UCSD-AML1 (cell line): ENCODE measurements at regions not wholly inside any gene's neighbourhood (a gene's known extent, or its start where the extent isn't known, plus 50 kb on each side); places are given as distances from the start of the nearest gene placed in this dataset.

Experiments
- DNase-seq: peaks from one replicate; lab custom pipeline; 2025; ENCODE audit not compliant: unreplicated experiment; lab: John Stamatoyannopoulos, UW

DNA sequence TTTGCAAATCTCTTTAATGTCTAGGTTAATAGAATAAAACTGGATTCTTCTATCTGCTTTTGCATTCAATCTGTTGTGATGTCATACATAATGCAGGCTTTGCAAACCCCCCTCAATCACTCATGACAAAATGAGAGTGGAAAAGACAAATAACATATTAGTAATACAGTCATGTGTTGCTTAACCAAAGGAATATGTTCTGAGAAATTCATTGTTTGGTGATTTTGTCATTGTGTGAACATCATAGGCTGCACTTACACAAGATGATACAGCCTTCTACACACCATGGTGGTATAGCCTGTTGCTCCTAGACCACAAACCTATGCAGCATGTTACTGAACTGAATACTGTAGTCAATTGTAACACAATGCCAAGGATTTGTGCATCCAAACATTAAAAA, 87.3 kb upstream of the SEC61G start:
- no peak for DNase-seq

- no peak for DNase-seq
These were observed 88.9 kb upstream of the SEC61G start for GRCh38 chr7:54847921-54848320.

DNA sequence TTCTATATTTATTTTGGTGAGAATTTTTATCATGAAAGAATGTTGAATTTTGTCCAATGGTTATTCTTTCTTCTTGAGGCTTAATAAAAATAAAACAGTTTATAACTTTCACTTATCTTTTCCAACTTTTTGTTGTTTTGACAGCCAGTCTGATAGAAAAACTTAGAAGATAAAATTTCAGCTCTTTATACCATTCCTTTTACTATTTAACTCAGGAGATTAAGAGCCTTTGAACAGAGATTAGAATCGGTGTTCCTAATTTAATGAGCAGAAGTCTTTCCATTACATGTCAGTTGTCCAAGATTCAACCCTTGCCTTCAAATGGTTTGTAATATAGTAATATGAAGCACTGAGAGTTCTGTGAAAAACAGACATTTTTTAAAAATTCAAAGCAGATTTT, 97.8 kb upstream of the SEC61G start:
- DNase-seq: no peak

DNA sequence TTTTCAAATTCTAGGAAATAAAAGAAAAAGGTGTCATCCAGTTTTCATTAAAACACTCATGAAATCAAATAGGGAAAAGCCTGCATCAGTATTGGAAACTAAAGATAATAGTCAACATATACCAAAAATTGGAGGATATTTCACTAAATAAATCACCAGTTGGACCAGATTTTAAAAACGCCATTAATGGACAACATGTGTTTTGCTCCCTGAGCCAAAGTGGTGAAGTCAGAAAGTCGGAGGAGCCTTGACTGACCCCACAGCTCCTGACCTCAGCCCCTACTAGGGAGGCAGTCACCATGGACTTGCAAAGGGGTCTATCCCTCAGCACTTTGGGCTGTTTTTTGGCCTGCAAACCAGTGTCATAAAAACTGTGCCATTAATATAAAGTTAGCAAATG, 98.3 kb upstream of the SEC61G start:
- DNase-seq: no peak

DNA sequence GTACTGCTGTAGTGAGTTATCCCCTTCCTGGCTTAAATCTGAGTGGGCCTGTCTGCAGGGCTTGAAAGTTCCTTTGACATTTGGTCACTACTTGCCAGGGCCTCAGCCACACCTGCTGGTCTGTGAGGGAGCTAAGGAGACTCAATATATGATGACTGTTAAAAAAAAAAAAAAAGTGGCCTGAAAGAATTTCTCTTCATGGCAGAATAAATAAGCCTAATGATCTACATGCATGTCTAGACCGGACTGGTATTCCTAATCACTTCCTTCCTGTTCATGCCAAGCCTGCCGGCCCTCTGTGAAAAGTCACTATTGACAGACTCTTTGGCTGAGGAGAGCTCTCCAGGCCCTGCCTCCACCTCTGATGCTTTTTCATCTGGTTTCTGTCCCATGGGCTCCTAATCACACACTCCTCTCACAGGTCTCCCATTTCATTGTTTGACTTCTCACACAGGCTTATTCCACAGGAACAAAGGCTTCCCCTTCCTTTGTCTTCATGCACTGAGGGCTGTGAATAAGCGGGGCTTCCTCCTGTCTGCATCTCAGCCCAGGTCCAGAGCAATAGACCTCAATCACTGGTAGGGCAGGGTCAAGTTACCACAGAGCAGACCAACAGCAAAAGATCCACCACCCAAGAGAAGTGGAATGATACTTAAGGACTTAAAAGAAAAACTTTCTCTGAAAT, 99.1 kb upstream of the SEC61G start:
- no peak for DNase-seq

GRCh38 chr7:54859066-54859465, 100.1 kb upstream of the SEC61G start:
- no peak for DNase-seq

- no peak for DNase-seq
These were observed 100.5 kb upstream of the SEC61G start for GRCh38 chr7:54859545-54859944.

- no peak for DNase-seq
These were observed 101.2 kb upstream of the SEC61G start for GRCh38 chr7:54860003-54860775.

- no peak for DNase-seq
These were observed 101.8 kb upstream of the SEC61G start for GRCh38 chr7:54860843-54861242.

DNA sequence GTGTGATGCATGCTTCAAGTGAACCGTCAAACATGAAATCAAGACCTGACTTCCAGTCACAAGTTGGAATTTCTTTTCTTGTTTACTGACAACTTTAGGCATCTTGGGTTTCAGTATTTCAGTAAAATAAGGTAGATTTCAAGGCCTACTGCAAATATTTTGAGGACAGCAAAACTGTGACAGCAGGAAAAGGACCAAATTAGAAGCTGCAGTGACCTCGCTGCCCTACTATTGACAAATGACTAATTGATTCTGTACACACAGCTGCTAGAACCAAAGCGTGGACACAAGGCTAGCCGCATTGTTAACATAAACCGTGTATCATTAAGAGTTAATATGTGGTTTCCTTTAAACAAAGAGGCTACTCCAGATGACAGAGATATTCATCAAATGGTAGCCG, 105.7 kb upstream of the SEC61G start:
- no peak for DNase-seq

DNA sequence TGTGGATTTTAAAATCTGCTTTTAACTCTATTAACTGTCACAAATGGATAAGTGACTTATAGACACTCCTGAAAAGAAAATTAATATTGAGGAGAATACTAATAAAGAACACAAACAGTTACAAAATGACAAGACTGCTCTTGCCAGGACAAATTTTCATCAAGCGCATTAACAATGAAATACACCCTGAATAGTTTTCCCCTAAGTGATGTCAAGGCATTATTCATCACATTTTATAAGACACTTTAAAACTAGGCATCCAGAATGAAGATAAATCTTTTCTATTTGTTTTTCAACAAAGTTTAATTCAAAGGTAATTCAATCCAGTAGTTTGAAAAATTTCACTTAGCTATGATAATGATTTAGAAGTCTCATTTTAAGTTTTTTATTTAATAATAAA, 110.5 kb upstream of the SEC61G start:
- no peak for DNase-seq

DNA sequence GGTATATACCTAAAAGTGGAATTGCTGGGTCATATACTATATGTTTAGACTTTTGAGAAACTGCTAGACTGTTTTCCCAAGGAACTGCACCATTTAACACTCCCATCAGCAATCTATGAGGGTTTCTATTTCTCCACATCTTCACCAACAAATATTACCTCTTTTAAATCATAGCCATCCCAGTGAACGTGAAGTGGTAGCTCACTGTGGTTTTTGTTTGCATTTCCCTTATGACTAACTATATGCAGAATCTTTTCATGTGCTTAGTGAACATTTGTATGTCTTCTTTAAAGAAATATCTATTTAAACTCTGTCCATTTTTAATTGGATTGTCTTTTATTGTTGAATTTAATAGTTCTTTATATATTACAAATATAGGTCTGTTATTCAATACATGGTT, 115.8 kb upstream of the SEC61G start:
- no peak for DNase-seq

DNA sequence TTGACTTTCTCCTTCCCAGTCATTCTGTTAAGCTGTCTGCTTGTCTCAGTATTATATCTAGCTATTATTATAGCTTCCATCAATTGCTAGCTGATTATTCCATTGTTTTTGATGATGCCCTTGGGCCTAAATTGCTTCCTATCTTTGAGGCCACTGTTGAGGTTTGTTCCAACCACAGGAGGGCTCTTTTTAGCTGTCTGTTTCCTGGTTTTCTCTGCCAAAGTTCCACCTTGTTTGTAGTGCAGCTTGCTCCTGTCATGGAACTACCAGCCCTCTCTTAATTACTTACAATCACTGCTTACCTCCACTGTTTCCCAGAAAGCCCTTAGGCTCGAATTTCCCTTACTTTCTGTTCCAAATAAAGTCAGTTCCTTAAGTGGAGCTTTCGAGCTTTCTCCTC, 118.7 kb upstream of the SEC61G start:
- DNase-seq: no peak

- no peak for DNase-seq
These were observed 119.3 kb upstream of the SEC61G start for GRCh38 chr7:54878339-54878738.

DNA sequence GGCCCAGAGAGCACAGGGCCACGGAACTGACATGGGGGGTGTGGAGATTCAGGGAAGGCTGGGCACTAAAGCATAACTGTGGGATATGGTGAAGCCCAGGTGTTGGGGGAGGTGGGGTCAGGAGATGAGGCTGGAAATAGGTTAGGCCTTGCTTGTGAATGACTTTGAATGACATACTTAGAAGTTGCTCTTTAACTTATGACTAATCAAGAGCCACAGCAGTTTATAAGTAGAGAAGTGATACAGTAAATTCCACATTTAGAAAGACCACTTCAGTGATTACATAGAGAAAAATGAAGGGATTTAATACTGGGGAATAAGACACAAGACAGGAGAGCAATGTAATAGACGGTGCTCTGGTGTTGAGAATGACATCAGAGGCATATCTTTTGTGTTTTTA, 120.8 kb upstream of the SEC61G start:
- DNase-seq: no peak

DNA sequence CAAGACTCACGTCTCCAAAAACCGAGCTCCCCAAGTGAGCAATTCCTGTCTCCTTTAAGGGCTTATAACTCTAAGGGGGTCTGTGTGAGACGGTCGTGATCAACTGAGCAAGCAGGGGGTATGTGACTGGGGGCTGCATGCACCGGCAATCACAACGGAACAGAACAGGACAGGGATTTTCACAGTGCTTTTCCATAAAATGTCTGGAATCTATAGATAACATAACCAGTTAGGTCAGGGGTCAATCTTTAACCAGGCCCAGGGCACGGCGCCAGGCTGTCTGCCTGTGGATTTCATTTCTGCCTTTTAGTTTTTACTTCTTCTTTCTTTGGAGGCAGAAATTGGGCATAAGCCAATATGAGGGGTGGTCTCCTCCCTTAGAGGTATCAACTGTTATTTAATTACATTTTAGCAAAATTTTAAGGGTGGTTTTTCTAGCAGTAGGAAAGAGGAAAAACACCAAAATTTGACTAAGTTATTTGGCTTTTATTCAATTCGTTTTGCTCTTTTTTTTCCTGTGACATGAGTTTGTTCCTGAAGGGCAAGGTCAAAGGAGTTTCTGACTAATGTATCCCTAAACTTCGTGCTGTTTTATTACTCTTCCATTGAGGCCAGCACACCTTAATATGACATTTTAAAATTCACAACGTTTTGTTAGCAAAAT, 121.4 kb upstream of the SEC61G start:
- no peak for DNase-seq

DNA sequence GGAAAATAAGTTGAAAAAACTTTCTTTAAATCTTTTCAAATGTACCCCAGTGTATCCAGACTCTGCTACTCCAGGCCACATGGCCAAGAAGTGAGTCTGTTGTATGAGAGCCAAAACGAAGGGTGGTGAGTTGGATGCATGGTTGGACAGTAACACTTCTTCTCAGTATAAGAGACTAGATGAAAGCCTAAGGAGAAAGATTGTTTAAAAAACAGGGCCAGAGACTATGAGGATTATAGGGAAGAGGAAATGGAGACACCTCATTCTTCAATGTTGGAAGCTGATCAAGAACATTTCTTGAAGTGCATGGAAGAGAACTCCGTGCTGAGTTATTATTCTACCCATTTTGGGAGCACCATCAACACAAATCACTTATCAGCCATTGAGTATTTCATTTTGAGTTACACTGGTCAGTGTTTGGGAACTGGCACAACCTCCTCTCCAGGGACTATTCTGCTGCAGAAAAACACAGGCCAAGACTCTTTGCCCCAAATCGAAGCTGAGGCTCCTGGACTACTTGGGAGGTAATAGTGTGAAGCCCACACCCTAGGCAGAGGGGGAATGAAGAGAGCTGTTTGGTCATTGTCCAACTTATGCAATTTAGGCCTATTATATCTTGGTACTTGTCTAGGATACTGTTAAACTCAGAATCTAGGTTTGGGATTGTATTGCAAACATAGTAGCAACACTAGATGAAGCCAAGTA, 123.0 kb upstream of the SEC61G start:
- DNase-seq: no peak

DNA sequence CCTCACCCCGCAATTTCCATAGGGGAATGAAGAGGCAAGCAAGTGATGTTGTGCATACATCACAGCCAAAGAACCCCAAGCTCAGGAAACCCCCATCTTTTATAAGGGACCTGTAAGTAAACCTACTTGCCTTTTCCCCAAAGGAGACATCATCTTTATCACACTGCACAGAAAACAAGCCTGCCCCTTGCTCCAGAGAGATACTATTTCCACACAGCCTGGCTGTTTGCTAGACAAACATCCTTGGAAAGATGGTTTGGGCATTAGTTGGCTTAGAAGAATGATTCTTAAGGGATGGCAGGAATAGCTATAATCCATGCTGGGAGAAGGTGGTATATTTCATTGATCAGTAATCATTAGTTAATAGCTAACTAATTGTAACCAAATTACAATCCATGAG, 123.7 kb upstream of the SEC61G start:
- DNase-seq: no peak

DNA sequence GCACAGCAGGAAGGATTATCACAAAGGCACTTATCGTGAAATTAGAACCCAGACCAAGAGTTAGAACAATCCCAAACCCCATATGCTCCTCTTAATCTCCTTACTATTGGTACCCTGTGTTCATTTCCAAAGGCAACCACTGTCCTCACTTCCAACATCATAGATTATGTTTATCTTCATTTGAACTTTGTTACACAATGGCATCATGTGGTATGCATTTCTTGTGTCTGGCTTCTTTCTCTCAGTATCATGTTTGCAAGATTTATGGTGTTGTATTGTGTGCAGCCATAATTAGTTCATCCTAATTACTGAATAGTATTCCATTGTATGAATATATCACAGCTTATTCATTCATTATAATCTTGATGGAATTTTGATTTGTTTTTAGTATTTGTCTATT, 124.6 kb upstream of the SEC61G start:
- DNase-seq: no peak

- DNase-seq: no peak
These were observed 126.3 kb upstream of the SEC61G start for GRCh38 chr7:54885285-54885684.

DNA sequence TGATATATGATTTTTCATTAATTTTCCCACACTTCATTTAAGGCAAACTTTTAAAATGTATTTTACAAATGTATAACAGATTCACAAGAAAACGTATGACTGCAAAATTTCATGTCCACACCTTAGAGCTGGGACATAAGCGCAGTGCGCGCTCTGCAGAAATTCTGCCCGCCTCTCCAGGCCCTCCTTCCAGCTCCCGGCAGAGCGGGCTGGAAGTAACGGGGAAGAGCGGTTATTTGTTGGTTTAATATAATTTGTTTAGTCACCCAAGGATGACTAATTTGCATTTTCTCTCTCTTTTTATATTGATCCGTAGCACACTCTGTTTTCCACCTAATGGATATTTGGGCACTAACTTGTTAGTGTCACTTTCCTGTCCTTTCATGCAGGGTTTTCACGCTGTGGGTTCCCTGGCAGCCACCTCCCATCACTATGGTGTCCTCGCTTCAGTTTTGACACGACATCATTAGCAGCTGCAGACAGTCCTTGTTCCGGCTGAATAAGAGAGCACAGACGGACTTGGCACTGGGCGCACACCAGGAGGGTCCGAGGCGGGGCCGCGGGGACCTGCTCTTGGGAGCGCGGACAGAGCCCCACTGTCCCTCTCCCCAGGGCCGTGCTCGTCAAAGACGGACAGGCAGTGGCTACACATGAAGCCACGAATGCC, 129.2 kb upstream of the SEC61G start:
- DNase-seq: no peak
